ENCODE measurements at regions not wholly inside any gene's neighbourhood (a gene's known extent, or its start where the extent isn't known, plus 50 kb on each side); places are given as distances from the start of the nearest gene placed in this dataset.

GRCh38 chr5:164950927-164951326 is 1445.5 kb downstream of the MAT2B start:
- no peak for TF ChIP-seq POLR2A (IDR thresholded peaks at IDR 0.05; ENCODE audit: low read length)
- TF ChIP-seq GATA1 (IDR thresholded peaks at IDR 0.05; ENCODE audit: low read depth, low read length), result no peak
